ENCODE measurements at regions not wholly inside any gene's neighbourhood (a gene's known extent, or its start where the extent isn't known, plus 50 kb on each side); places are given as distances from the start of the nearest gene placed in this dataset.
A peak's percentile ranks its signal among the peaks of the same experiment; 100 is the strongest.

DNA sequence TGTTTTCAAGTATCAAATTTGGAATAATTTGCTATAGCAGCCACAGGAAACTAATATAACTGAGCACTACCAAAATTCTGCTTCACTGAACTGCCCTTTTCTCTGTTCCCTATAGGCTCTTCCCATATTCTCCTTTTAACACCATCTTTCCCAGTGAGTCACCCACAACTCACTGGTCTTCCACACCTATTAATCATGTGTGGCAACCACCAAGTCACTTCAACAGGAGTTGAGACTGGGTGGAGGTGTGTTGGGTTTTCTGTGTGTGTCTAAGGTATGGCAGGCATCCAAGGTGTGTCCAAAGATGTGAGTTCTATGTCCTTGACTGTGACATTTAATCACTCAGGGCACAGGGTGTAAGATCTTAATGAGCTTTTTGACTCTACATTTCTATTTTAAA, 610.0 kb upstream of the CDH11 start:
- TF ChIP-seq, protein P1, sequence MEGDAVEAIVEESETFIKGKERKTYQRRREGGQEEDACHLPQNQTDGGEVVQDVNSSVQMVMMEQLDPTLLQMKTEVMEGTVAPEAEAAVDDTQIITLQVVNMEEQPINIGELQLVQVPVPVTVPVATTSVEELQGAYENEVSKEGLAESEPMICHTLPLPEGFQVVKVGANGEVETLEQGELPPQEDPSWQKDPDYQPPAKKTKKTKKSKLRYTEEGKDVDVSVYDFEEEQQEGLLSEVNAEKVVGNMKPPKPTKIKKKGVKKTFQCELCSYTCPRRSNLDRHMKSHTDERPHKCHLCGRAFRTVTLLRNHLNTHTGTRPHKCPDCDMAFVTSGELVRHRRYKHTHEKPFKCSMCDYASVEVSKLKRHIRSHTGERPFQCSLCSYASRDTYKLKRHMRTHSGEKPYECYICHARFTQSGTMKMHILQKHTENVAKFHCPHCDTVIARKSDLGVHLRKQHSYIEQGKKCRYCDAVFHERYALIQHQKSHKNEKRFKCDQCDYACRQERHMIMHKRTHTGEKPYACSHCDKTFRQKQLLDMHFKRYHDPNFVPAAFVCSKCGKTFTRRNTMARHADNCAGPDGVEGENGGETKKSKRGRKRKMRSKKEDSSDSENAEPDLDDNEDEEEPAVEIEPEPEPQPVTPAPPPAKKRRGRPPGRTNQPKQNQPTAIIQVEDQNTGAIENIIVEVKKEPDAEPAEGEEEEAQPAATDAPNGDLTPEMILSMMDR (IDR thresholded peaks at IDR 0.05): no peak
- Histone ChIP-seq H3K4me3 (no peak overlapping the region), H3K9me3 (peaks cover 0 to 12% (median 0%) of the 10 kb centered on the region in 11 donors), H3K27ac (no peak overlapping the region), H3K36me3 (no peaks in the 10 kb centered on the region), H3K27me3 (peaks cover 0 to 8% (median 0%) of the 10 kb centered on the region in 7 donors), H3K4me1 (peaks cover 0 to 33% (median 0%) of the 10 kb centered on the region in 9 donors)
- DNase-seq: no peak
- intact Hi-C loops (cut with DNase I): no loop called here
- no peak for ATAC-seq

DNA sequence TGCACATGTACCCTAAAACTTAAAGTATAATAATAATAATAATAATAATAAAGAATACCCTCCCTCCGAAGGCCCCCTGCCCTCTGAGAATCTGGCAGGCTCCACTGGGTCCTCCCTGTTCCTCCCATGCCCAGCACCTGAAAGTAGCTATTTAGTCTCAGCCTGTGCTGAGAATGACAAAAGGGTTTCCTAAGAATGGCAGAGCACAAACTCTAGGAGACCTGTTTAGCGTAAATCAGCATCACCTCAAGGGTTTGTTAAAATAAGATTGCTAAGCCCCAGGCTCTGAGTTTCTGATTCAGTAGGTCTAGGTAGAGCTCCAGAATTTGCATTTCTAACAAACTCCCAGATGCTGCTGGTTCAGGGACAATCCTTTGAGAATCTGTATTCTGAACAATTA, 606.8 kb upstream of the CDH11 start:
- Histone ChIP-seq H3K4me1 (peaks cover 0 to 27% (median 9%) of the 10 kb centered on the region in 9 donors), H3K9me3 (peaks cover 0 to 12% (median 0%) of the 10 kb centered on the region in 11 donors), H3K27me3 (peaks cover 0 to 8% (median 0%) of the 10 kb centered on the region in 7 donors), H3K4me3 (no peak overlapping the region), H3K27ac (no peak overlapping the region), H3K36me3 (no peaks in the 10 kb centered on the region)
- no peak for DNase-seq
- TF ChIP-seq, protein P1 (IDR thresholded peaks at IDR 0.05): no peak
- 89 to 93% methylated on average over 2 of the region's 2 CpGs for WGBS, 2 donors
- intact Hi-C loops (cut with DNase I): no loop called here
- ATAC-seq: no peak

DNA sequence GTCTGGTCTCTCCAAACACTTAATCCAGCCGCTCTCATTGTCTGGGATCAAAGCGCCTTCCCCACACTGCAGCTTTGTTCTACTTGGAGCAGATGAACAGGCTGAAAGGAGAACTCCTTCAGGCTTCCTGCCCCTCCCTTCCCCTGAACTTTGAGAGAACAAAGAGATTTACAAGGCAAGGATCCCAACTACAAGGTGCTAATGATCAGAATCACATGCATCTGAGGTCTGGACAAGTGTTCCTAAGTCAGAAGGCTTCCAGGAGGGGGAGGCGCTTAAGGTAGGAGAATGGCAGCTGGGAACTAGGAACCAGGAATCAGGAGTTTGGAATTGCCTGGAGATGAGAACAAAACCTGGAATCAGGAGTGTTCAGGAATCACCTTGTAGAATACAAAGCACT, 606.3 kb upstream of the CDH11 start:
- DNase-seq: peak in 1 of 2 donors; percentile 19
- Histone ChIP-seq H3K27me3 (peaks cover 0 to 8% (median 0%) of the 10 kb centered on the region in 7 donors), H3K27ac (no peak overlapping the region), H3K4me1 (peaks cover 0 to 27% (median 9%) of the 10 kb centered on the region in 9 donors), H3K9me3 (peaks cover 0 to 12% (median 0%) of the 10 kb centered on the region in 11 donors), H3K4me3 (no peak overlapping the region), H3K36me3 (no peaks in the 10 kb centered on the region)
- WGBS, 2 donors: 61 to 68% methylated on average over 3 of the region's 3 CpGs
- intact Hi-C loops (cut with DNase I): no loop called here
- peak; percentile 52 to 89 (median 76) for ATAC-seq
- TF ChIP-seq, protein P1 (IDR thresholded peaks at IDR 0.05): no peak

DNA sequence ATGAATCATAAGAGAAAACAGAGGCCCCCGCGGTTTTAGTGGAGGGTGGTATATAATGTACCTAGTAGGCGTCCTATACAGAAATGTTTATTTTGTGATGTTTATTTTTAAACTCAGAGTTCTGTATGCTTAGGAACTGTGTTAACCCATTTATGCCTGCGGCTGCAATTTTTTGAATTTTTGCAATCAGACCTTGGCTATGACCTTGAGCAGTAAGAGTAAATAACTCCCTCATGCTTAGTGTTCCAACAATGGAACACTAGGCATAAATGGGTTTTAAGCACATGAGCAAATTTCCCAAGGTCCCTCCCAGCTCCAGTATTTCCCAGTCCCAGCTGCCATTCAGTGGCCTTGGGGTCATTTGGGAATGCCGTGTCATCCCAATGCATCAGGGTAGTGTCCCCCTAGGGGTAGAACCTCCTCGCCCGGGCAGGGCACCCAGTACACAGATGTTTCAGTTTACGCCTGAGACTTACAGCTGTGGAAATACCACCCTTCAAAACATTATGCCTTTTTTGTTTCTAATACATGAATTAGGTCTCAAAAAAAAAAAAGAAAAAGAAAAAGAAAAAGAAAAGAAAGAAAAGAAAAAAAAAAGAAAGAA, 605.8 kb upstream of the CDH11 start:
- intact Hi-C loops (cut with DNase I): no loop called here
- no peaks in the 10 kb centered on the region for H3K36me3 ChIP-seq
- no peak overlapping the region for H3K27ac ChIP-seq
- ATAC-seq: no peak
- H3K9me3 ChIP-seq: peaks cover 0 to 12% (median 0%) of the 10 kb centered on the region in 11 donors
- peaks cover 0 to 8% (median 0%) of the 10 kb centered on the region in 7 donors for H3K27me3 ChIP-seq
- DNase-seq: no peak
- no peak overlapping the region for H3K4me3 ChIP-seq
- WGBS, 2 donors: 77 to 78% methylated on average over 8 of the region's 8 CpGs
- TF ChIP-seq, protein P1 (IDR thresholded peaks at IDR 0.05): no peak
- peaks cover 0 to 27% (median 9%) of the 10 kb centered on the region in 9 donors for H3K4me1 ChIP-seq
